Pancreas (tissue), 10 donors: ENCODE measurements at regions not wholly inside any gene's neighbourhood (a gene's known extent, or its start where the extent isn't known, plus 50 kb on each side); places are given as distances from the start of the nearest gene placed in this dataset.
A peak's percentile ranks its signal among the peaks of the same experiment; 100 is the strongest.

Experiments
- ATAC-seq, 4 donors: fragments of 200-7000 bp; cut with Tn5 transposase; one replicate each; pipeline versions ENCODE4 v1.8.0 to v1.9.1; 2020; ENCODE audit warnings: mild to moderate bottlenecking in 4 of 4, moderate library complexity in 4 of 4
- DNase-seq, 6 donors: peaks; one replicate each; pipeline ENCODE4 v3.0.0-alpha.2; 2020
- FAIRE-seq: peaks from 2 replicates; lab custom pipeline; 2012; peaks lifted over from hg19 to GRCh38; lab: Jason Lieb, UNC
- H3K27ac ChIP-seq, 4 donors: fragments of 200-600 bp; sonication (generic); 1 replicate in 3 of 4; 2 replicates in 1 of 4; pipeline versions ENCODE4 v1.5.0 to v1.8.0; 2020
- H3K27me3 ChIP-seq, 4 donors: fragments of 200-600 bp; one replicate each; pipeline ENCODE4 v1.8.0; 2021
- H3K36me3 ChIP-seq, 3 donors: fragments of 200-600 bp; sonication (generic) in 1 of 3; one replicate each; pipeline versions ENCODE4 v1.5.0 to v1.8.0; 2020 to 2021
- H3K4me1 ChIP-seq, 3 donors: fragments of 200-600 bp; one replicate each; pipeline ENCODE4 v1.8.0; 2021
- H3K4me3 ChIP-seq, 4 donors: fragments of 200-600 bp; sonication (generic) in 2 of 4; one replicate each; pipeline versions ENCODE4 v1.5.0 to v1.8.0; 2020 to 2021
- H3K9me3 ChIP-seq, 4 donors: fragments of 200-600 bp; one replicate each; pipeline ENCODE4 v1.8.0; 2021
- WGBS, 2 donors: extraction: QIAGEN DNeasy Blood & Tissue Kit; methylation state at CpG; one replicate each; pipeline ENCODE4 v1.1.7; 2013; 5-methylcytosine and 5-hydroxymethylcytosine counted together
- intact Hi-C, 3 donors: fragments of 100-400 bp; cut with DNase I; formaldehyde crosslinking; loops; one replicate each; pipeline versions ENCODE4 v1.11.1 to v1.14.2; 2022
- TF ChIP-seq, protein P1 (sequence below), 4 donors: fragments of 200-600 bp; sonication (generic) in 3 of 4; IDR thresholded peaks; one replicate each; pipeline versions ENCODE4 v1.5.0 to v1.8.0; 2021; ENCODE audit warnings: antibody characterized with exemption in 4 of 4
- donor health status: healthy with polysubstance abuse.
- donor health status: DM: no; HTN: no; CAD: no; lungs with moderate emphysema.
- donor health status: DM: no; HTN: no; CAD: no.
- donor health status: control.
- donor health status: control.
- donor health status: Bipolar disorder and iron deficiency.
- donor health status: DM: yes; HTN: yes; CAD: no.
- donor health status: DM: no; HTN: no; CAD: no.
- donor health status: DM: no; HTN: no; CAD: no.
- donor health status: DM: yes; HTN: yes; CAD: no.

GRCh38 chr17:13334374-13334773 is 267.4 kb downstream of the HS3ST3A1 start:
- H3K27ac ChIP-seq = no peak overlapping the region
- peaks cover 0 to 13% (median 0%) of the 10 kb centered on the region in 4 donors for H3K27me3 ChIP-seq
- no peaks in the 10 kb centered on the region for H3K4me1 ChIP-seq
- WGBS, 2 donors = 87 to 94% methylated on average over 1 of the region's 1 CpG
- intact Hi-C loops = no loop called here
- H3K9me3 ChIP-seq = no peaks in the 10 kb centered on the region
- ATAC-seq (no peak), DNase-seq (no peak), FAIRE-seq (no peak)
- H3K36me3 ChIP-seq = no peaks in the 10 kb centered on the region
- H3K4me3 ChIP-seq = no peak overlapping the region
- TF ChIP-seq, protein P1, sequence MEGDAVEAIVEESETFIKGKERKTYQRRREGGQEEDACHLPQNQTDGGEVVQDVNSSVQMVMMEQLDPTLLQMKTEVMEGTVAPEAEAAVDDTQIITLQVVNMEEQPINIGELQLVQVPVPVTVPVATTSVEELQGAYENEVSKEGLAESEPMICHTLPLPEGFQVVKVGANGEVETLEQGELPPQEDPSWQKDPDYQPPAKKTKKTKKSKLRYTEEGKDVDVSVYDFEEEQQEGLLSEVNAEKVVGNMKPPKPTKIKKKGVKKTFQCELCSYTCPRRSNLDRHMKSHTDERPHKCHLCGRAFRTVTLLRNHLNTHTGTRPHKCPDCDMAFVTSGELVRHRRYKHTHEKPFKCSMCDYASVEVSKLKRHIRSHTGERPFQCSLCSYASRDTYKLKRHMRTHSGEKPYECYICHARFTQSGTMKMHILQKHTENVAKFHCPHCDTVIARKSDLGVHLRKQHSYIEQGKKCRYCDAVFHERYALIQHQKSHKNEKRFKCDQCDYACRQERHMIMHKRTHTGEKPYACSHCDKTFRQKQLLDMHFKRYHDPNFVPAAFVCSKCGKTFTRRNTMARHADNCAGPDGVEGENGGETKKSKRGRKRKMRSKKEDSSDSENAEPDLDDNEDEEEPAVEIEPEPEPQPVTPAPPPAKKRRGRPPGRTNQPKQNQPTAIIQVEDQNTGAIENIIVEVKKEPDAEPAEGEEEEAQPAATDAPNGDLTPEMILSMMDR (IDR thresholded peaks at IDR 0.05) = no peak

DNA sequence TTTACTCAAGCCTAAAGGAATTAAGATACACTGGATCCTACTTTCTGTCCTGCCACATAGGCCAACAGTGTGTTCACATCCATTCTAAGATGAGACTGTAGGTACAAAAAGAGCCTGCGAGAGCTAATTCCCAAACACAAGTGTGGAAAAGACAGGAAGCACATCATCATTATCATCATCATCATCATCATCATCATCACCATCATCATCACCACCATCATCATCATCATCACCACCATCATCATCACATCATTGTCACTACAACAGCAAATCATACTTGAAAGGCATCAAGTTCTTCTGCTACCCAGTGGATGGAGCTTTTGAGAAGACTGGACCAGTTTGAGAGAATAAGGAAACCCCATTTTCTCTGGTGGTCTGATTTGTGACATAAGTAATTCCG is 268.1 kb downstream of the HS3ST3A1 start:
- Histone ChIP-seq H3K36me3 (no peaks in the 10 kb centered on the region), H3K27ac (no peak overlapping the region), H3K4me3 (no peak overlapping the region), H3K4me1 (no peaks in the 10 kb centered on the region), H3K27me3 (peaks cover 0 to 6% (median 0%) of the 10 kb centered on the region in 4 donors), H3K9me3 (no peaks in the 10 kb centered on the region)
- FAIRE-seq = no peak
- intact Hi-C loops = no loop called here
- TF ChIP-seq, protein P1 (IDR thresholded peaks at IDR 0.05) = no peak
- no peak for ATAC-seq
- DNase-seq = no peak
- WGBS, 2 donors = 77 to 80% methylated on average over 2 of the region's 2 CpGs

- ATAC-seq (no peak), FAIRE-seq (no peak), DNase-seq (no peak)
- Histone ChIP-seq H3K36me3 (no peaks in the 10 kb centered on the region), H3K27ac (no peak overlapping the region), H3K9me3 (no peaks in the 10 kb centered on the region), H3K4me3 (no peak overlapping the region), H3K27me3 (no peaks in the 10 kb centered on the region), H3K4me1 (no peaks in the 10 kb centered on the region)
- intact Hi-C loops = no loop called here
- TF ChIP-seq, protein P1 (IDR thresholded peaks at IDR 0.05) = no peak
- 95 to 96% methylated on average over 2 of the region's 2 CpGs for WGBS, 2 donors
Measured at GRCh38 chr17:13332207-13332606, 269.5 kb downstream of the HS3ST3A1 start.

DNA sequence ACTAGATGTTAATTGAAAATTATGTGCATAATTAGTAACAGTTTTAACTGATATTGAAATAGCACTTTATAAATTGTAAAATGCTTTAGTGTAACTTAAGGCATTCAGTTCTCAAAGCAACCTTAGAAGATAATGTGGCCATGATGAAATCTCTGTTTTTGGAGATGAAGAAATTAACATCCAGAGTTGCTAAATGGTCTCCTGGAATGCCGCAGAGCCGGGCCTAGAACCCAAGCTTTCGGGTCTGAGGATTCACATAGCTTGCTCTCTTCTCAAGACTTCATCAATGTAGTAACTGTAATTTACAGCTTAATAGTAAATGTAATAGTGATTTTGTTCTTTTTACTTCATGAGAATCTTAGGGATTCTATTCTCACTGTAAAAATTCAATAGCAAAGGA is 272.3 kb downstream of the HS3ST3A1 start:
- Histone ChIP-seq H3K36me3 (no peaks in the 10 kb centered on the region), H3K27me3 (no peaks in the 10 kb centered on the region), H3K9me3 (no peaks in the 10 kb centered on the region), H3K4me1 (peaks cover 0 to 11% (median 0%) of the 10 kb centered on the region in 3 donors), H3K4me3 (no peak overlapping the region), H3K27ac (no peak overlapping the region)
- FAIRE-seq (no peak), ATAC-seq (no peak), DNase-seq (no peak)
- intact Hi-C loops = no loop called here
- 86 to 94% methylated on average over 3 of the region's 3 CpGs for WGBS, 2 donors
- TF ChIP-seq, protein P1 (IDR thresholded peaks at IDR 0.05) = no peak

DNA sequence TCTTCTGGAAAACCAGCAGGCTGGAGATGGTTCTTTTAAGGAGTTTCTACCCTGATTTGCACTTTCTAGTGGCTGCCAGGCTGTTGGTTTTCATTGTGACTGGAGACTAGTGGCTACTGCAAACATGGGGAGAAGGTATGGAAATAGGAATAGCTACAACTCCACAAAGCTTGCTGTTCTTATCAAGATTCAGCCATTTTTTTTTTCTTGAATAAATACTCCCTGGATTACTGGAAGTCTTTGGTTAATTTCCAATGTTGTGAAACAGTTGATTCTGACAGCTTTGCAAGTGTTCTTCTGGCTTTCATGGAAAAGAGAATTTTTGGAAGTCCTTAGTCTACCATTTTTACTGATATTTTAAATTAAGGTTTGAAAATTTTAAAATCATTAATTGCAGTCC is 277.7 kb downstream of the HS3ST3A1 start:
- FAIRE-seq = no peak
- peak overlapping the region in 1 of 4 donors; percentile 64 for H3K27ac ChIP-seq
- peak; percentile 64 to 93 (median 87) for ATAC-seq

More for the DNA sequence above, 277.7 kb downstream of the HS3ST3A1 start:
- no peaks in the 10 kb centered on the region for H3K27me3 ChIP-seq
- TF ChIP-seq, protein P1 (IDR thresholded peaks at IDR 0.05) = no peak
- H3K4me1 ChIP-seq = peaks cover 0 to 13% (median 0%) of the 10 kb centered on the region in 3 donors
- intact Hi-C loops = no loop called here
- no peak overlapping the region for H3K4me3 ChIP-seq
- no peaks in the 10 kb centered on the region for H3K36me3 ChIP-seq
- DNase-seq = no peak
- H3K9me3 ChIP-seq = no peaks in the 10 kb centered on the region
